Endodermal cell (in vitro differentiated cells): ENCODE measurements at regions not wholly inside any gene's neighbourhood (a gene's known extent, or its start where the extent isn't known, plus 50 kb on each side); places are given as distances from the start of the nearest gene placed in this dataset.

Experiments
- DNase-seq: peaks from one replicate; pipeline ENCODE4 v3.0.0-alpha.2; 2017
- H3K27ac ChIP-seq: 2 replicates; pipeline ENCODE4 v1.5.1; 2013; ENCODE audit warnings: mild to moderate bottlenecking, low read depth, low read length, moderate library complexity
- H3K27me3 ChIP-seq: 2 replicates; pipeline ENCODE4 v1.6.1; 2013; ENCODE audit warnings: mild to moderate bottlenecking, low read length, moderate library complexity; ENCODE audit not compliant: insufficient read depth, control insufficient read depth, poor library complexity, severe bottlenecking
- H3K36me3 ChIP-seq: 2 replicates; pipeline ENCODE4 v1.7.0; 2013; ENCODE audit warnings: mild to moderate bottlenecking, low read length, moderate library complexity; ENCODE audit not compliant: control insufficient read depth, insufficient read depth
- H3K4me1 ChIP-seq: one replicate; pipeline ENCODE4 v1.7.0; 2013; ENCODE audit warnings: low read length; ENCODE audit not compliant: control insufficient read depth, insufficient read depth
- H3K4me3 ChIP-seq: 2 replicates; pipeline ENCODE4 v1.5.1; 2013; ENCODE audit warnings: mild to moderate bottlenecking, low read length, moderate library complexity
- H3K9ac ChIP-seq: 2 replicates; pipeline ENCODE4 v1.6.1; 2013; ENCODE audit warnings: mild to moderate bottlenecking, low read length, moderate library complexity; ENCODE audit not compliant: poor library complexity, severe bottlenecking; ENCODE audit errors: extremely low read depth
- H3K9me3 ChIP-seq: 2 replicates; pipeline ENCODE4 v1.6.1; 2013; ENCODE audit warnings: mild to moderate bottlenecking, low read length, moderate library complexity; ENCODE audit not compliant: control insufficient read depth
- H3K27ac Mint-ChIP-seq: 2 replicates; pipeline ENCODE4 v1.8.0; 2020; ENCODE audit warnings: mixed read lengths
- H3K27me3 Mint-ChIP-seq: 2 replicates; pipeline ENCODE4 v1.8.0; 2021; ENCODE audit warnings: mild to moderate bottlenecking, mixed read lengths; ENCODE audit not compliant: insufficient read depth
- H3K36me3 Mint-ChIP-seq: 2 replicates; pipeline ENCODE4 v1.8.0; 2020; ENCODE audit warnings: low read depth, mixed read lengths
- H3K4me1 Mint-ChIP-seq: 2 replicates; pipeline ENCODE4 v1.8.0; 2020; ENCODE audit warnings: mixed read lengths
- H3K4me3 Mint-ChIP-seq: 2 replicates; pipeline ENCODE4 v1.8.0; 2020; ENCODE audit warnings: mild to moderate bottlenecking, moderate library complexity, mixed read lengths
- H3K9me3 Mint-ChIP-seq: 2 replicates; pipeline ENCODE4 v1.8.0; 2020; ENCODE audit warnings: mild to moderate bottlenecking, mixed read lengths
- CTCF ChIP-seq: fragments of 200-600 bp; sonication (generic); conservative IDR thresholded peaks from 2 replicates; pipeline ENCODE4 v1.5.0; 2021; ENCODE audit warnings: antibody characterized with exemption, mild to moderate bottlenecking
- WGBS, 2 experiments: methylation state at CpG; one replicate each; pipeline versions ENCODE4 v1.1.5 to v1.1.7; 2013; ENCODE audit warnings: missing lambda C conversion rate in 2 of 2, mixed read lengths in 1 of 2; ENCODE audit not compliant: insufficient coverage in 1 of 2, insufficient read length in 1 of 2; 5-methylcytosine and 5-hydroxymethylcytosine counted together

GRCh38 chr11:29959488-29959887 is 57.3 kb downstream of the KCNA4 start:
- H3K36me3 Mint-ChIP-seq: no peaks in the 10 kb centered on the region
- 20% methylated on average over 1 of the region's 1 CpG; no CpG with 5 or more reads in 1 of the 2 experiments for WGBS, 2 experiments
- DNase-seq: no peak

GRCh38 chr11:29957431-29957830 is 59.4 kb downstream of the KCNA4 start:
- Mint-ChIP-seq H3K9me3 (peaks cover 5% of the 10 kb centered on the region), H3K27ac (no peak overlapping the region), H3K4me3 (no peak overlapping the region), H3K4me1 (peaks cover 27% of the 10 kb centered on the region), H3K36me3 (no peaks in the 10 kb centered on the region), H3K27me3 (peaks cover 2% of the 10 kb centered on the region)
- 22% methylated on average over 4 of the region's 4 CpGs; no CpG with 5 or more reads in 1 of the 2 experiments for WGBS, 2 experiments
- H3K27me3 ChIP-seq: no peaks in the 10 kb centered on the region
- no peaks in the 10 kb centered on the region for H3K36me3 ChIP-seq
- H3K9ac ChIP-seq: no peak overlapping the region
- DNase-seq: peak; percentile 64
- H3K9me3 ChIP-seq: no peaks in the 10 kb centered on the region
- no peak for TF ChIP-seq CTCF
- H3K4me1 ChIP-seq: no peaks in the 10 kb centered on the region
- no peak overlapping the region for H3K4me3 ChIP-seq
- no peak overlapping the region for H3K27ac ChIP-seq

More at GRCh38 chr11:29959488-29959887, 57.3 kb downstream of the KCNA4 start:
- Mint-ChIP-seq H3K27me3 (peaks cover 2% of the 10 kb centered on the region), H3K4me3 (no peak overlapping the region), H3K4me1 (peaks cover 29% of the 10 kb centered on the region), H3K27ac (no peak overlapping the region), H3K9me3 (peaks cover 5% of the 10 kb centered on the region)
- Histone ChIP-seq H3K9me3 (no peaks in the 10 kb centered on the region), H3K9ac (no peak overlapping the region), H3K4me1 (no peaks in the 10 kb centered on the region), H3K36me3 (no peaks in the 10 kb centered on the region), H3K4me3 (no peak overlapping the region), H3K27me3 (no peaks in the 10 kb centered on the region), H3K27ac (no peak overlapping the region)
- no peak for TF ChIP-seq CTCF

- Histone ChIP-seq H3K27me3 (no peaks in the 10 kb centered on the region), H3K36me3 (no peaks in the 10 kb centered on the region), H3K9me3 (no peaks in the 10 kb centered on the region), H3K4me3 (no peak overlapping the region), H3K4me1 (peaks cover 2% of the 10 kb centered on the region), H3K27ac (no peak overlapping the region), H3K9ac (no peak overlapping the region)
- Mint-ChIP-seq H3K36me3 (no peaks in the 10 kb centered on the region), H3K27ac (no peak overlapping the region), H3K9me3 (peaks cover 5% of the 10 kb centered on the region), H3K4me3 (no peak overlapping the region), H3K27me3 (peaks cover 2% of the 10 kb centered on the region), H3K4me1 (peaks cover 30% of the 10 kb centered on the region)
- no peak for DNase-seq
- WGBS, 2 experiments: 96 to 100% methylated on average over 2 of the region's 2 CpGs
- no peak for TF ChIP-seq CTCF
Measured at GRCh38 chr11:29956076-29956556, 60.7 kb downstream of the KCNA4 start.
